ENCODE measurements at regions not wholly inside any gene's neighbourhood (a gene's known extent, or its start where the extent isn't known, plus 50 kb on each side); places are given as distances from the start of the nearest gene placed in this dataset.

DNA sequence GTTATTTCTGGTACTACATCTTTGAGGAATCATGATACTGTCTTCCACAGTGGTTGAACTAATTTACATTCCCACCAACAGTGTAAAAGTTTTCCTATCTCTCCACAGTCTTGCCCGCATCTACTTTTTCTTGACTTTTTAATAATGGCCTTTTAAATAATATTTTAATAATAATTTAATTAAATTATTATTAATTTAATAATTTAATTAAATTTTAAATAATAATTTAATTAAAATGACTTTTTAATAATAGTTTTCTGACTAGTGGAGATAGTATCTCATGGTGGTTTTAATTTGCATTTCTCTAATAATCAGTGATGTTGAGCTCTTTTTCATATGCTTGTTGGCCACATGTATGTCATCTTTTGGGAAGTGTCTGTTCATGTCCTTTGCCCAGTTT is 1395.0 kb upstream of the ADGRL3 start:
- Mint-ChIP-seq H3K4me1 (ENCODE audit: low read depth, unreplicated experiment) (no peaks in the 10 kb centered on the region), H3K9me3 (ENCODE audit: low read depth, unreplicated experiment) (no peaks in the 10 kb centered on the region), H3K27me3 (ENCODE audit: unreplicated experiment) (no peaks in the 10 kb centered on the region), H3K27ac (ENCODE audit: unreplicated experiment) (no peak overlapping the region), H3K36me3 (ENCODE audit: insufficient read depth, unreplicated experiment) (no peaks in the 10 kb centered on the region), H3K4me3 (ENCODE audit: low read depth, unreplicated experiment) (no peak overlapping the region)
- BruUV-seq (replicated peaks) = no TSS peak
- intact Hi-C loops (cut with micrococcal nuclease; ENCODE audit: unreplicated experiment) = no loop called here
- no peak for DNase-seq
- CTCF ChIA-PET = no interaction called here
- TF ChIP-seq, protein P1, sequence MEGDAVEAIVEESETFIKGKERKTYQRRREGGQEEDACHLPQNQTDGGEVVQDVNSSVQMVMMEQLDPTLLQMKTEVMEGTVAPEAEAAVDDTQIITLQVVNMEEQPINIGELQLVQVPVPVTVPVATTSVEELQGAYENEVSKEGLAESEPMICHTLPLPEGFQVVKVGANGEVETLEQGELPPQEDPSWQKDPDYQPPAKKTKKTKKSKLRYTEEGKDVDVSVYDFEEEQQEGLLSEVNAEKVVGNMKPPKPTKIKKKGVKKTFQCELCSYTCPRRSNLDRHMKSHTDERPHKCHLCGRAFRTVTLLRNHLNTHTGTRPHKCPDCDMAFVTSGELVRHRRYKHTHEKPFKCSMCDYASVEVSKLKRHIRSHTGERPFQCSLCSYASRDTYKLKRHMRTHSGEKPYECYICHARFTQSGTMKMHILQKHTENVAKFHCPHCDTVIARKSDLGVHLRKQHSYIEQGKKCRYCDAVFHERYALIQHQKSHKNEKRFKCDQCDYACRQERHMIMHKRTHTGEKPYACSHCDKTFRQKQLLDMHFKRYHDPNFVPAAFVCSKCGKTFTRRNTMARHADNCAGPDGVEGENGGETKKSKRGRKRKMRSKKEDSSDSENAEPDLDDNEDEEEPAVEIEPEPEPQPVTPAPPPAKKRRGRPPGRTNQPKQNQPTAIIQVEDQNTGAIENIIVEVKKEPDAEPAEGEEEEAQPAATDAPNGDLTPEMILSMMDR (IDR thresholded peaks at IDR 0.05; ENCODE audit: unreplicated experiment) = no peak

DNA sequence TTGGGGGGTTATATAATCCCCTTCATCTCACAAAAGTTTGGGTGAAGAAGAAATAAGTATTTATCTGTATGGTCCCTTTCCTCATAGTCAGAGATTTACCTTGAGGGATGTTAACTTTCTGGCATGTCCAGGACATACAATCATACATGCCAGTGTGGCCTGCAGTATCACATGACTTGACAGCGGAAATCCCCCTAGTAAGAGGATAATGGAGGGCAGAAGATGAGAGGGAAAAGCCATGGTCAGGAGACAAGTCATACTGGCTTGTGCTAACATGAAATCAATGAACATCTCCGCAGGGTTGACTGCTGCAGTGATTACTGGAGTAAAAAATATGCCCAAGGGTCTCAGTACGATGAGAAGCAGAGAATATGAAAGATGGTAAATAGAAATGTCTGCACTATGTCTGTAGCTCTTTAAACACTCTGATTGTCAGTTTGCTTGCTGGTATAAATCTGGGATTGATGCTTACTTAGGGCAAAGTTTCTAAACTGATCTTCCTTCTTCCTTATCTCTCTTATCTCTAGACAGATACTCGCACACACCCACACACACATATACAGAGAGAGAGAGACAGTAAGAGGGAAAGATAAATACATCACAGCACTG is 1385.6 kb upstream of the ADGRL3 start:
- BruUV-seq (replicated peaks) = no TSS peak

DNA sequence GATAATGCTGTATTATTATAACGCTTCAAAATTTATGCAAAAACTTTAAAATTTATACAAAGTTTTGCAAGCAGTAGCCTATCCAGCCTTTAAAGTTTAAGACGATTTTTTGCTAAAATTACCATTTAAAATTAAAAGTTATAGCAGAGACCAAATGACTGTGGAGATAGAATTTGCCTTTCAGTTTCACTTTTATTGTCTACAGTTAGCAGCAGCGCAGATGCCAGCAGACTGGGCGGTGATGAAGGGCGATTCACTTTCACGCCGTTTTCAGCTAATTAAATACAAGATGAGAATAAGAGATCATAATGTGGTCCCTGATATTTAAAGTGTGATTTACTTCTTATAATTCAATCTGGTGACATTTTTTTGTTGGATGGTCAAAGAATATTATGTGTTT is 1381.5 kb upstream of the ADGRL3 start:
- Mint-ChIP-seq H3K4me3 (ENCODE audit: low read depth, unreplicated experiment) (no peak overlapping the region), H3K27me3 (ENCODE audit: unreplicated experiment) (no peaks in the 10 kb centered on the region), H3K36me3 (ENCODE audit: insufficient read depth, unreplicated experiment) (no peaks in the 10 kb centered on the region), H3K4me1 (ENCODE audit: low read depth, unreplicated experiment) (no peaks in the 10 kb centered on the region), H3K27ac (ENCODE audit: unreplicated experiment) (no peak overlapping the region), H3K9me3 (ENCODE audit: low read depth, unreplicated experiment) (no peaks in the 10 kb centered on the region)
- intact Hi-C loops (cut with micrococcal nuclease; ENCODE audit: unreplicated experiment) = no loop called here
- CTCF ChIA-PET = no interaction called here
- DNase-seq = no peak
- no TSS peak for BruUV-seq (replicated peaks)
- TF ChIP-seq, protein P1 (IDR thresholded peaks at IDR 0.05; ENCODE audit: unreplicated experiment) = no peak

More for the DNA sequence above, 1385.6 kb upstream of the ADGRL3 start:
- H3K4me3 Mint-ChIP-seq (ENCODE audit: low read depth, unreplicated experiment) = no peak overlapping the region
- no peak for DNase-seq
- no peaks in the 10 kb centered on the region for H3K36me3 Mint-ChIP-seq (ENCODE audit: insufficient read depth, unreplicated experiment)
- TF ChIP-seq, protein P1 (IDR thresholded peaks at IDR 0.05; ENCODE audit: unreplicated experiment) = no peak
- no peaks in the 10 kb centered on the region for H3K4me1 Mint-ChIP-seq (ENCODE audit: low read depth, unreplicated experiment)
- no peaks in the 10 kb centered on the region for H3K9me3 Mint-ChIP-seq (ENCODE audit: low read depth, unreplicated experiment)
- intact Hi-C loops (cut with micrococcal nuclease; ENCODE audit: unreplicated experiment) = no loop called here
- H3K27ac Mint-ChIP-seq (ENCODE audit: unreplicated experiment) = no peak overlapping the region
- H3K27me3 Mint-ChIP-seq (ENCODE audit: unreplicated experiment) = no peaks in the 10 kb centered on the region
- CTCF ChIA-PET = no interaction called here

DNA sequence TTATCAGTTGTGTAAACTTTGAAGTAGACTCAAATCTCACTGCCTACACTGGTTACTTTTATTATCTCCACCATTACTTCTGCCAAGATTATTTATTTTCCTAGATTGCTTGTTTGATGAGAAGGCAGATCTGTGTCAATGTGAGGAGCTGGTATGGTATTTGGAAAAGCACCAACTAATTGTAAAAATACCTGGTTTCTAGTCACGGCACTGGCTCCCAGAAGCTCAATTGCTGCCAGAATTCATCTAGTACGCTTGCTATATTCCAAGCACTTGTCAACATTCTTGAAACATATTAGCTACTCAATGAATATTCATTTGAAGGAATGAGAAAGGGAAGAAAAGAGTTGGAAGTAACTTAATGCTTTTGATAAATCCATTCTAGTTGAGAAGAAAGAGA is 1376.8 kb upstream of the ADGRL3 start:
- intact Hi-C loops (cut with micrococcal nuclease; ENCODE audit: unreplicated experiment) = no loop called here
- Mint-ChIP-seq H3K27me3 (ENCODE audit: unreplicated experiment) (no peaks in the 10 kb centered on the region), H3K4me3 (ENCODE audit: low read depth, unreplicated experiment) (no peak overlapping the region), H3K27ac (ENCODE audit: unreplicated experiment) (no peak overlapping the region), H3K36me3 (ENCODE audit: insufficient read depth, unreplicated experiment) (no peaks in the 10 kb centered on the region), H3K9me3 (ENCODE audit: low read depth, unreplicated experiment) (no peaks in the 10 kb centered on the region), H3K4me1 (ENCODE audit: low read depth, unreplicated experiment) (no peaks in the 10 kb centered on the region)
- no peak for DNase-seq
- TF ChIP-seq, protein P1 (IDR thresholded peaks at IDR 0.05; ENCODE audit: unreplicated experiment) = no peak
- CTCF ChIA-PET = no interaction called here
- BruUV-seq (replicated peaks) = no TSS peak

Measured in Calu3 (cell line).